ENCODE measurements at regions not wholly inside any gene's neighbourhood (a gene's known extent, or its start where the extent isn't known, plus 50 kb on each side); places are given as distances from the start of the nearest gene placed in this dataset.
"Not testable (repeated sequence)": the region's sequence is repeated elsewhere in the genome, so short reads cannot be mapped to it uniquely, and the experiment has no call there.

- WGBS, 3 donors = 70 to 74% (median 71%) methylated on average over 9 of the region's 9 CpGs
- DNase-seq = no peak
- TF ChIP-seq CTCF (IDR thresholded peaks at IDR 0.05) = no peak
Measured at GRCh38 chr17:49898366-49899190, 50.7 kb upstream of the TAC4 start.

GRCh38 chr17:49899191-49899485 is 51.3 kb upstream of the TAC4 start:
- no peak overlapping the region for H3K4me3 ChIP-seq
- peaks cover 0 to 32% (median 17%) of the 10 kb centered on the region in 3 donors for H3K27me3 ChIP-seq (ENCODE audit: insufficient read depth in 3 of 3, low read length in 2 of 3)
- H3K36me3 ChIP-seq (ENCODE audit: insufficient read depth in 1 of 2, low read depth in 1 of 2) = no peaks in the 10 kb centered on the region
- H3K27ac ChIP-seq = no peak overlapping the region
- no peak for TF ChIP-seq CTCF (IDR thresholded peaks at IDR 0.05)
- intact Hi-C loops (cut with DNase I) = no loop called here
- DNase-seq (no peak), ATAC-seq (no peak)
- no peaks in the 10 kb centered on the region for H3K4me1 ChIP-seq
- no peaks in the 10 kb centered on the region for H3K9me3 ChIP-seq
- WGBS, 3 donors = 71 to 80% (median 78%) methylated on average over 2 of the region's 2 CpGs

More at GRCh38 chr17:49898366-49899190, 50.7 kb upstream of the TAC4 start:
- no peak for ATAC-seq
- no peak overlapping the region for H3K4me3 ChIP-seq
- intact Hi-C loops (cut with DNase I) = no loop called here
- no peak overlapping the region for H3K27ac ChIP-seq
- H3K9me3 ChIP-seq = no peaks in the 10 kb centered on the region
- no peaks in the 10 kb centered on the region for H3K36me3 ChIP-seq (ENCODE audit: insufficient read depth in 1 of 2, low read depth in 1 of 2)
- H3K27me3 ChIP-seq (ENCODE audit: insufficient read depth in 3 of 3, low read length in 2 of 3) = peaks cover 0 to 29% (median 14%) of the 10 kb centered on the region in 3 donors
- H3K4me1 ChIP-seq = no peaks in the 10 kb centered on the region

GRCh38 chr17:49899588-49899987 is 51.7 kb upstream of the TAC4 start:
- intact Hi-C loops (cut with DNase I) = no loop called here
- peaks cover 0 to 35% (median 17%) of the 10 kb centered on the region in 3 donors for H3K27me3 ChIP-seq (ENCODE audit: insufficient read depth in 3 of 3, low read length in 2 of 3)
- DNase-seq = no peak
- 0 to 62% (median 47%) methylated on average over 1 of the region's 1 CpG for WGBS, 3 donors
- H3K4me1 ChIP-seq = no peaks in the 10 kb centered on the region
- no peak overlapping the region for H3K4me3 ChIP-seq
- H3K9me3 ChIP-seq = no peaks in the 10 kb centered on the region
- no peak overlapping the region for H3K27ac ChIP-seq
- no peak for TF ChIP-seq CTCF (IDR thresholded peaks at IDR 0.05)
- H3K36me3 ChIP-seq (ENCODE audit: insufficient read depth in 1 of 2, low read depth in 1 of 2) = no peaks in the 10 kb centered on the region
- no peak for ATAC-seq

- H3K36me3 ChIP-seq (ENCODE audit: insufficient read depth in 1 of 2, low read depth in 1 of 2); intact Hi-C loops (cut with DNase I); DNase-seq; ATAC-seq; H3K9me3 ChIP-seq; H3K4me3 ChIP-seq; H3K27ac ChIP-seq; H3K4me1 ChIP-seq: not testable (repeated sequence)
- WGBS, 3 donors = 84 to 98% (median 91%) methylated on average over 5 of the region's 5 CpGs
- peaks cover 0 to 42% (median 12%) of the 10 kb centered on the region in 3 donors for H3K27me3 ChIP-seq (ENCODE audit: insufficient read depth in 3 of 3, low read length in 2 of 3)
Measured at GRCh38 chr17:49900801-49901200, 52.9 kb upstream of the TAC4 start.

GRCh38 chr17:49901460-49902331 is 53.8 kb upstream of the TAC4 start:
- H3K4me3 ChIP-seq = no peak overlapping the region
- intact Hi-C loops (cut with DNase I) = no loop called here
- H3K4me1 ChIP-seq = no peaks in the 10 kb centered on the region
- no peak for ATAC-seq
- H3K36me3 ChIP-seq (ENCODE audit: insufficient read depth in 1 of 2, low read depth in 1 of 2) = no peaks in the 10 kb centered on the region
- peaks cover 0 to 47% (median 16%) of the 10 kb centered on the region in 3 donors for H3K27me3 ChIP-seq (ENCODE audit: insufficient read depth in 3 of 3, low read length in 2 of 3)
- no peak for TF ChIP-seq CTCF (IDR thresholded peaks at IDR 0.05)
- no peak for DNase-seq
- 7 to 11% (median 10%) methylated on average over 38 to 47 of the region's 47 CpGs for WGBS, 3 donors
- no peaks in the 10 kb centered on the region for H3K9me3 ChIP-seq
- H3K27ac ChIP-seq = no peak overlapping the region
